GM21786 (cell line): ENCODE measurements at regions not wholly inside any gene's neighbourhood (a gene's known extent, or its start where the extent isn't known, plus 50 kb on each side); places are given as distances from the start of the nearest gene placed in this dataset.
"Not testable (repeated sequence)": the region's sequence is repeated elsewhere in the genome, so short reads cannot be mapped to it uniquely, and the experiment has no call there.

ENCODE experiments used
- ATAC-seq: cut with Tn5 transposase; IDR thresholded peaks from one replicate; pipeline ENCODE4 v1.9.1; 2021; ENCODE audit not compliant: unreplicated experiment

DNA sequence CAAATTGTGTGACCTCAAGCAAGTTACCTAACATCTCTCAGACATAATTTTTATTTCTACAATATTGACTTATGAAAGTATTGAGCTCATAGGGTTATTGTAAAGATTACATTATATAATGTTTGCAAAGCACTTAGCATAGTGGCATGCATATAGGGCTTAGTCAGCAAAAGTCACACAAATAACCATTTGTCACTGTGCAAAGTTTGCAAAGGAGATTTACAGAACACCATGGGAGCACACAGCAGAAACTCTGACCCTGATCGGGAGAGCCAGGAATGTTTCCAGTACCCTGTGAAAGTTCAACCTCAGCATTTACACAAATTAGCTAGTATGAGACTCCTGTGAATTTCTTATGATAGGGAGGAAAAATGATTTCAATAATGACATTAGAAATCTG is 804.6 kb upstream of the RAG2 start:
- no peak for ATAC-seq

DNA sequence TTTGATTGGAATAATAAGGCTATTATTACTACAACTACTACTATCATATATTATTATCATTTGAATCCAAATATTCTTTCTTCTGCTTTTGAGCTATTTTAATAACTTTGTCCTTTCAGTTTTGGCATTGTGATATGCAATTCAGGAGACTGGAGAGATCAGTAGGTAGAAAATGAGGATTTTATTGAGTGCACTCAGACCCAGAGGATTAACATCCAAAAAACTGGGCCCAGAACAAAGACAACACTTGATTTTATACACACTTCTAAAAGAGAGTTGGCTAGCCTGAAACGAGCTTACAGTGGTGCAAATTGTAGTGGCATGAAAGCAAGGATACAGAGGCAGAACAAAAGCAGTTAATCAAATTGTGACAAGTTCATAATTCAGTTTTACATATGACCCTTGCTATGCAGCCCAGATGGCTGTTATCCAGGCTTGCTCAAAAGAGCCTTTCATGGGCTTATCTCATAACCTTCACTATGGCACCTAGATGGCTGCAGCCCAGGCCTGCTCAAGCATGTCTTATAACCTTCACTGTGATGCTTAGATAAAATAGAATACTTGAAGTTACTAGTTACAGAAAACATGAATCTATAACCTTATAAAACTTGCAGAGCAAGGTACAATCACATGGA is 796.3 kb upstream of the RAG2 start:
- ATAC-seq, result no peak

DNA sequence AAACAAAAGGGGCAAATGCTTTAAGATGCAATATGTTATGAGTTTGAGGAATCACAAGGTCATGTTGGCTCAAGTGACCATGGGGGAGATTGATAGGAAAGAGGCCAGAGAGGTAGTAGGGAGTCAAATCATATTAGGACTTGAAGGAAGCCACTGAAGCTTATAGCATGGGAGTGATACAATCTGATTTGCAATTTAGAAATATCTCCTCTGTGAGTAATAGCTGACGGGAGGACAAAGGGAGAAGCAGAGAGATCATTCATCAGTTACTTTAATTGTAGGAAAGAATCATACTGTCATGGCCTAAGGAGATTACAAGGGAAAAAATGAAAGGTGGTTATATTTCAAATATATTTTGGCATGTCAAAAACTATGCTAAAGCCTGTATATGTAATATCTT is 793.6 kb upstream of the RAG2 start:
- no peak for ATAC-seq

DNA sequence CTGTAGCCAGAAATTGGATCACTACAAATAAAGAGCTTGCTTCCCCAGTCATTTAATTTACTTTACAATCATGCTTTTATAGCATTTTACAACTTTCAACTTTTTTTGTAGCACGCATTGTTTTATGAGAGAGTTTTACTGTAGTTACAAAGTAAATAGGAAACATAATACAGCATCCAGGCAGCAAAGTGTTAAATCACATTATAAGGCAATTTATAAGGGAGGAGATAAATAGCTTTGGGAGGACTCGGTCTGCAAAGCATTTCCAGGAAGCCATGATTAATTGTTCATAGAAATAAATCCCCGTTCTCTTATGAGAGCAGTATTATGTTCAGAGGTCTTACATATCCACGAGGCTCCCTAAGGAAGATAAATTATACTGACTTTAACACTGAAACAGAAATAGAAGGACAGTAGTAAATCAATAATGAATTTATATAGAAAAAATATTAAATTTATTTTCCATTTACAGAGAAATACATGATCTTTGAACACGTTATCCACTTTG is 792.6 kb upstream of the RAG2 start:
- no peak for ATAC-seq

- no peak for ATAC-seq
These were observed 780.9 kb upstream of the RAG2 start for GRCh38 chr11:37378958-37379357.

DNA sequence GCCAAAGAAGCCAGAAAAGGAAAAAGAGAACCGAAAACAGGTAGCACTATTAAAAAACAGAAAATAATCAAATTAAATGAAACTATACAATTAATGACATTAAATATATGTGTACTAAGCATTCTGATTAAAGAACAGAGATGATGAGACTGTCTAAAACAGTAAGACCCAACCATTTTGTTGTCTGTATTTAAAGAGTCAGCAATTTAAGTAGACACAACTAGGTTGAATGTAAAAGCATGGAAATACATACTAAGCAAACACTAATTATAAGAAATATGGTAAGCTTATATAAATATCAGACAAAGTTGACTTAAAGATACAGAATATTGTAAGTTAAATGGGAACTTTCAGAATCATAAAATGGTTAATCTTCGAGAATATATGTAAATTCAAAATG is 774.6 kb upstream of the RAG2 start:
- no peak for ATAC-seq

DNA sequence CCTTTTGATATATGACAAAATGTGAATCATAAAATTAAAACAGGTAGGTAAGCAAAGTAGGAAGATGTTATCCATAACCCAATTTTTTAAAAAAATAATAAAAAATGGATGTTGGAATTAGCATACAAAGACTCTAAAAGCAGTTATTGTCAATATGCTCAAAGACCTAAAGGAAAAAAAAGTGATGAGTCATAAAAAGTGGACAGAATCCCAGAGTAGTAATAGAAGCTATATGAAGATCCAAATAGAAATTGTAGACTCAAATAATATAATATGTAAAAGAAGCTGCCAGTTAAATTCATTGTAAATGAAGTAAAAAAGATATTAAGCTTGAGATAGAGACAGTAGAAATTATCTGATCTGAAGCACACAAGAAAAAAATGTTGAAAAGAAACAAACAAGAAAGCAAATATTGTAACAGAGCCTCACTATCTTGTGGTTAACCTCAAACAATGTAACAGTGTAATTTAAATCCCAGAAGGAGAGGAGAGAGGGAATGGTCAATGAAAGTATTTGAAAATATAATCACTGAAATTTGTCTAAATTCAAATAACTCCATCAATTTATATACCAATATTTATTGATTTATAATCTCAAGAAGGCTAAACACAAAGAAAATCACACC is 773.4 kb upstream of the RAG2 start:
- no peak for ATAC-seq

- no peak for ATAC-seq
These were observed 772.8 kb upstream of the RAG2 start for GRCh38 chr11:37370817-37371216.

- no peak for ATAC-seq
These were observed 766.3 kb upstream of the RAG2 start for GRCh38 chr11:37364246-37364839.

- ATAC-seq, result no peak
These were observed 755.2 kb upstream of the RAG2 start for GRCh38 chr11:37353192-37353591.

- ATAC-seq, result no peak
These were observed 754.4 kb upstream of the RAG2 start for GRCh38 chr11:37352485-37352884.

DNA sequence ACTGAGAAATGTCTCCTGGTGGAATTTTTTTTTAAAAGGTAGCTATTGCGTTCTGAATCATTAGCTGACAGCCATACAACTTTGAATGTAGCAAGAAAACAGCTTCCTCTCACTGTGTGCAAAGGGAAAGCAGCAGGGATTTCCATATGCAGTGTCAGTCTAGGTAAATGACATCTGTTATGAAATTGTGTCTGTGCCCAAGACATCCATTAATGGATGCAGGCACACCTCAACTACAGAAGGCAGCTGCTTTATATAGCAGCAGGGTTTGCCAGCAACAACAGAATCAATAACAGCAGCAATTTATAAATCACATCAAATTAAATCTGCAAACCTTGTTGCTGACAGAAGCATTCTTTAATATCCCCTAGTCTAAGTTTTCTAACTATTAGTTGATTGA is 745.3 kb upstream of the RAG2 start:
- ATAC-seq, result no peak

GRCh38 chr11:37336401-37336800 is 738.4 kb upstream of the RAG2 start:
- no peak for ATAC-seq

DNA sequence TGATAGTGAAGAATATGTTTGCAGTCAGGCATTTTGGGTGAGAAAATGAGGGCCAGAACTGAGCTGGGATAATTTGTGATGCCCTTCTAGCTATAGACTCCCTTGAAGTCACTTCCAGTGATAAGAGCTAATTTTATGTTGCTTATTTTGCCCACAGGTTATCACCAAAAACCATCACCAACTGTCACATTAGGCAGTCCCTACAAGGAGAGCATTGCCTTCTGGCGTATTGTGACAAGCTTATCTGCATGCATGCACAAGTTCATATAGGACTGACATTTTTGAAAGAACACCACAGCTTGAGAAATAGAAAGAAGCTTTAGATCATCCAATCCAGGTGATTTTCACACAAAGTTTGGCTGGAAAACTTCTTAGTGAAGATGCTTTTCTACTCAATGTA is 735.3 kb upstream of the RAG2 start:
- no peak for ATAC-seq

DNA sequence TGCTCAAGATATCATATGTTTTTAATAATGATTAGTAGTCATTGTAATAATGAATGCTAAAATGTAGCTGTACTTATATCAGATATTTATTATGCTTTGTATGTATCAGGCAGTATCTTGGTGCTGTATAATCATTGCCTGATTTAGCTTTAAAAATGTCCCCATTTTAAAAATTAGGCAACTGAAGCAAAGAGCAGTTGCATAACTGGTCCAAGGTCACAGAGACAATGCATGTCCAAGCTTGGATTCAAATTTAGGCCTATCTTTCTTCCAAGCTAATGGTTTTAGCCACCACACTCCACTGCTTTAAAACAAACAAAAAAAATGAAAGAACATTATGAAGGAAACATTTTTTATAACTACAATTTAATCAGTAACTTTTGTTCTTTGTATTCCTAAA is 725.8 kb upstream of the RAG2 start:
- no peak for ATAC-seq

DNA sequence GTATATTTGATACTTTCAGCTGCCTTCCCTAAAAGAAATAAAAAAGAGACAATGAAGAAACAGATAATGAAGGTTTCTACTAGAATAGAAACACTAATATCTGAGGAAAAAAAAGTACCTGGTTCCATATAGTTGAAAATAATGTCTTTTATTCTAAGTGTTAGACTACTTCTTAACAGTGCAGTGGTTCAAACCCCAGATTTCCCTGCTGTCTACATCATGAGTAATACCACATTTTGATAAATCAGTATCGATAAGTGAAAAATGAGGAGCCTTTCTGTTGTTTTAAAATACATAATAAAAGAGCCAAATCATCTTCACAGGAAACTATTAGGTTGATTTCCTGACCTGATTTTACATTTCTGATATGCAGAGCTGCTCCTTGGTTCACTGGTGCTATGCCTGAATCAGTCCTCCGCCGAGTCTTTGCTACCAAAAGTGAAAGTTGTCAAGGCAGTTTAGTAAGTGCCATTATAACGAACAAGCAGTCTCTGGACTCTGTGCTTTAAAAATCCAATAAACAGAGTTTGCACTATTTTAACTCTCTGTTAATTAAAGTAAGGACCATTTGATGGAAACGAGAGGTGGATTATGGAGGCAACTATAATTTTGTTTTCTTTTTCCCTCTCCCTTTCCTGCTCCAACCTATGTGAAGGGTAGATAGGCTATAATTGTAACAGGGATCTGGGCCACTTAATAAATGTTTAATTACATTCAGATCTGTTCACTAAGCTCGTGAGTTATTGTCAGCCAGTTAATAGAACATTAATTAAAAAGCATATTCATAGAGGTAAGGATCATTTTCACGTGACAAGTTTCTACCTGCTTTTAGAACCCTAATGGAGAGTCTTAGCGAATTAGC is 724.5 kb upstream of the RAG2 start:
- ATAC-seq, result no peak

GRCh38 chr11:37320921-37321320 is 722.9 kb upstream of the RAG2 start:
- no peak for ATAC-seq

DNA sequence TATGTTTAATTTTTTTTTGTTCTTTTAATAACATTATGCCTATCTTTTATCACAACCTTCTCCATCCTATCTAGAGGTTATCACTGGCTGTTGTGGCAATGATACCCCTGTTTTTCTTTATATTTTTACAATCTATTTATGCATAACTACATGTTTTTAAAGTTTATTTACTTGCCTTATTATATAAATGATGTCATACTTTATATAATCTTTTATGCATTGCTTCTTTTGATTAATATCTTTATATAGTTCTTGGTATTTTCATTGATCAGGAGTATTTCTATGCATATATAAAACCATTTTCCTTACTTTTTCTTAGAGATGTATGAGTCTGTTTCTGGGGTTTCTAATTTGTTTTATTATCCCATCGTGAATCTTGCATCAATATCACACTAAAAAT is 719.8 kb upstream of the RAG2 start:
- no peak for ATAC-seq

DNA sequence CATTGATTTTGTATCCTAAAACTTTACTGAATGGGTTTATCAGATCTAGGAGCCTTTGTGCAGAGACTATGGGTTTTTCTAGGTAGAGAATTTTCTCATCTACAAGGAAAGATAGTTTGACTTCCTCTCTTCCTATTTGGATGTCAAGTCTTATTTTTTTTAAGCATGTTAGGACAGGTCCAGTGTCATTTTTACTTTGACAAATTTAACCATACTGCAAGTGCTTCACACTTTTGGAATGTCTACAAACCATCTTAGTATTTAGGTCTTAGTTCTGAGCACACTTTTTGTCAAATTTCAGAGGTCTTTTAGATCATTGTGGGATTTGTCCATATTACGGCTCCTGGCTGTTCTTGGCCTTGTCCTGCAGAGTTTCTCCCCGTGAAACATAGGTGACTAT is 715.2 kb upstream of the RAG2 start:
- no peak for ATAC-seq

GRCh38 chr11:37306563-37306962 is 708.5 kb upstream of the RAG2 start:
- no peak for ATAC-seq

DNA sequence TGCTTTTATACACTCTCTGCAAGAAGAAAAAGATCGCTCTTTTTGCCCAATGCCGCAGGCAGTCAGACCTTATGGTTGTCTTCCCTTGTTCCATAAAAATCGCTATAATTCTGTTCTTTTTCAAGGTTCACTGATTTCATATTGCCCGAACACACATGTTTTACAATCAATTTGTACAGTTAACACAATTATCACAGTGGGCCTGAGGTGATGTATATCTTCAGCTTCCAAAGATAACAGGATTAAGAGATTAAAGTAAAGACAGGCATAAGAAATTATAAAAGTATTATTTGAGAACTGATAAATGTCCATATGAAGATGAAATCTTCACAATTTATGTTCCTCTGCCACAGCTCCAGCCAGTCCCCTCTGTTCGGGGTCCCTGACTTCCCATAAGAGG is 703.4 kb upstream of the RAG2 start:
- ATAC-seq, result not testable (repeated sequence)

- ATAC-seq, result no peak
These were observed 700.1 kb upstream of the RAG2 start for GRCh38 chr11:37298173-37298572.
